ENCODE measurements at regions not wholly inside any gene's neighbourhood (a gene's known extent, or its start where the extent isn't known, plus 50 kb on each side); places are given as distances from the start of the nearest gene placed in this dataset.
"Not testable (repeated sequence)": the region's sequence is repeated elsewhere in the genome, so short reads cannot be mapped to it uniquely, and the experiment has no call there.

- not testable (repeated sequence) for DNase-seq; H4K5ac ChIP-seq (ENCODE audit: low read length); H3K23ac ChIP-seq (ENCODE audit: low read length); H2AK5ac ChIP-seq (ENCODE audit: low read length); H3K56ac ChIP-seq (ENCODE audit: low read length); H2BK120ac ChIP-seq (ENCODE audit: low read depth, low read length); H3K79me2 ChIP-seq (ENCODE audit: control insufficient read depth, insufficient read depth, low read length); H4K8ac ChIP-seq (ENCODE audit: low read depth, low read length); H3K18ac ChIP-seq (ENCODE audit: low read length); H3K4me3 ChIP-seq (ENCODE audit: low read length); H3K4me1 ChIP-seq (ENCODE audit: control insufficient read depth, low read depth, low read length); H2BK15ac ChIP-seq (replicated peaks; ENCODE audit: low read depth); H3K27ac ChIP-seq (ENCODE audit: low read depth, low read length); H3K79me1 ChIP-seq (ENCODE audit: low read length); H3K36me3 ChIP-seq (ENCODE audit: control insufficient read depth, insufficient read depth, low read length); H3K4me2 ChIP-seq (ENCODE audit: low read length); H3K4ac ChIP-seq (ENCODE audit: low read depth, low read length); H3K9ac ChIP-seq (ENCODE audit: low read length); H2BK5ac ChIP-seq (ENCODE audit: low read length); H3K27me3 ChIP-seq (ENCODE audit: insufficient read depth, low read length, poor library complexity)
- no CpG with 5 or more reads among the region's 6 CpGs for WGBS (ENCODE audit: extremely low coverage, insufficient coverage, low lambda C conversion rate)
Observed at GRCh38 chr3:161681831-161682230, 185.2 kb downstream of the OTOL1 start.

DNA sequence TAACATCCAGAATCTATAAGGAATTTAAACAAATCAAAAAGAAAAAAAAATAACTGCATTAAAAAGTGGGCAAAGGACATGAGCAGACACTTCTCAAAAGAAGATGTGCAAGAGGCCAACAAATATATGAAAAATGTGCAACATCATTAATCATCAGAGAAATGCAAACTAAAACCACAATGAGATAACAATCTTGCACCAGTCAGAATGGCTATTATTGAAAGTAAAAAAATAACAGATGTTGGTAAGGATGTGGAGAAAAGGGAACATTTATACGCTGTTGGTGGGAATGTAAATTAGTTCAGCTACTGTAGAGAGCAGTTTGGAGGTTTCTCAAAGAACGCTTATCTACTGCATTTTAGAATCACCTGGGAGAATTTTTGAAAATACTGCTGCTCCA lies 186.1 kb downstream of the OTOL1 start:
- no peak overlapping the region for H2BK120ac ChIP-seq (ENCODE audit: low read depth, low read length)
- H3K79me1 ChIP-seq (ENCODE audit: low read length), result no peaks in the 10 kb centered on the region
- H3K56ac ChIP-seq (ENCODE audit: low read length), result no peak overlapping the region
- H3K4me2 ChIP-seq (ENCODE audit: low read length), result no peak overlapping the region
- no peak overlapping the region for H4K8ac ChIP-seq (ENCODE audit: low read depth, low read length)
- no peaks in the 10 kb centered on the region for H3K27me3 ChIP-seq (ENCODE audit: insufficient read depth, low read length, poor library complexity)
- H3K79me2 ChIP-seq (ENCODE audit: control insufficient read depth, insufficient read depth, low read length), result no peaks in the 10 kb centered on the region
- no peak overlapping the region for H3K4ac ChIP-seq (ENCODE audit: low read depth, low read length)
- no peak overlapping the region for H3K9ac ChIP-seq (ENCODE audit: low read length)
- H3K36me3 ChIP-seq (ENCODE audit: control insufficient read depth, insufficient read depth, low read length), result no peaks in the 10 kb centered on the region
- H3K4me1 ChIP-seq (ENCODE audit: control insufficient read depth, low read depth, low read length), result no peaks in the 10 kb centered on the region
- DNase-seq, result no peak
- H3K4me3 ChIP-seq (ENCODE audit: low read length), result no peak overlapping the region
- H3K18ac ChIP-seq (ENCODE audit: low read length), result no peak overlapping the region
- no peak overlapping the region for H3K23ac ChIP-seq (ENCODE audit: low read length)
- no CpG with 5 or more reads among the region's 2 CpGs for WGBS (ENCODE audit: extremely low coverage, insufficient coverage, low lambda C conversion rate)
- H2AK5ac ChIP-seq (ENCODE audit: low read length), result no peak overlapping the region
- no peak overlapping the region for H3K27ac ChIP-seq (ENCODE audit: low read depth, low read length)
- no peak overlapping the region for H2BK15ac ChIP-seq (replicated peaks; ENCODE audit: low read depth)
- H4K5ac ChIP-seq (ENCODE audit: low read length), result no peak overlapping the region
- no peak overlapping the region for H2BK5ac ChIP-seq (ENCODE audit: low read length)

GRCh38 chr3:161689584-161690298 lies 193.1 kb downstream of the OTOL1 start:
- Histone ChIP-seq H3K27ac (ENCODE audit: low read depth, low read length) (no peak overlapping the region), H3K23ac (ENCODE audit: low read length) (no peak overlapping the region), H3K27me3 (ENCODE audit: insufficient read depth, low read length, poor library complexity) (no peaks in the 10 kb centered on the region), H3K4me2 (ENCODE audit: low read length) (no peak overlapping the region), H2BK5ac (ENCODE audit: low read length) (no peak overlapping the region), H2BK15ac (replicated peaks; ENCODE audit: low read depth) (no peak overlapping the region), H3K4ac (ENCODE audit: low read depth, low read length) (no peak overlapping the region), H3K4me3 (ENCODE audit: low read length) (no peak overlapping the region), H4K5ac (ENCODE audit: low read length) (no peak overlapping the region), H3K36me3 (ENCODE audit: control insufficient read depth, insufficient read depth, low read length) (no peaks in the 10 kb centered on the region), H3K79me1 (ENCODE audit: low read length) (no peaks in the 10 kb centered on the region), H4K8ac (ENCODE audit: low read depth, low read length) (no peak overlapping the region), H3K79me2 (ENCODE audit: control insufficient read depth, insufficient read depth, low read length) (no peaks in the 10 kb centered on the region), H3K56ac (ENCODE audit: low read length) (no peak overlapping the region), H2BK120ac (ENCODE audit: low read depth, low read length) (no peak overlapping the region), H3K18ac (ENCODE audit: low read length) (no peak overlapping the region), H2AK5ac (ENCODE audit: low read length) (no peak overlapping the region), H3K4me1 (ENCODE audit: control insufficient read depth, low read depth, low read length) (no peaks in the 10 kb centered on the region), H3K9ac (ENCODE audit: low read length) (no peak overlapping the region)
- no CpG with 5 or more reads among the region's 5 CpGs for WGBS (ENCODE audit: extremely low coverage, insufficient coverage, low lambda C conversion rate)
- DNase-seq, result no peak

DNA sequence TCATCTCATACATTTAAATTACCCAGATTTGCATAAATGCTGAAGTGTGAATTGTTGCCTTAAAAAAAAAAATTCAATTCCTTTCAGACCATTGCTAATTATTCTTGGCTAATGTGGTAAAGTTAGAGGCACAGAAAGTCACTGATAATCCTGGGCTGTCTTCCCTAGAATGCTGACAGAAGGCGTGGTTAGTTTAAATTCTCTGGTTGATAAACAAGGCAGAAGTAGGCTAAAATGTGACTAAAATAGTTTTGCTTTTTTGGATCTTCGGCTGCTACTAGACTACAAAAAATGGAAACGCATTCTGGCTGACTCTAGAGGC lies 193.7 kb downstream of the OTOL1 start:
- no peaks in the 10 kb centered on the region for H3K27me3 ChIP-seq (ENCODE audit: insufficient read depth, low read length, poor library complexity)
- H3K4me1 ChIP-seq (ENCODE audit: control insufficient read depth, low read depth, low read length), result no peaks in the 10 kb centered on the region
- no peak overlapping the region for H2BK5ac ChIP-seq (ENCODE audit: low read length)
- H3K79me2 ChIP-seq (ENCODE audit: control insufficient read depth, insufficient read depth, low read length), result no peaks in the 10 kb centered on the region
- no peak overlapping the region for H2BK15ac ChIP-seq (replicated peaks; ENCODE audit: low read depth)
- H3K4ac ChIP-seq (ENCODE audit: low read depth, low read length), result no peak overlapping the region
- H3K18ac ChIP-seq (ENCODE audit: low read length), result no peak overlapping the region
- H3K27ac ChIP-seq (ENCODE audit: low read depth, low read length), result no peak overlapping the region
- H2BK120ac ChIP-seq (ENCODE audit: low read depth, low read length), result no peak overlapping the region
- no peaks in the 10 kb centered on the region for H3K36me3 ChIP-seq (ENCODE audit: control insufficient read depth, insufficient read depth, low read length)
- no peak overlapping the region for H3K9ac ChIP-seq (ENCODE audit: low read length)
- no peak overlapping the region for H2AK5ac ChIP-seq (ENCODE audit: low read length)
- no peak overlapping the region for H4K5ac ChIP-seq (ENCODE audit: low read length)
- no peaks in the 10 kb centered on the region for H3K79me1 ChIP-seq (ENCODE audit: low read length)
- H3K56ac ChIP-seq (ENCODE audit: low read length), result no peak overlapping the region
- no CpG with 5 or more reads among the region's 3 CpGs for WGBS (ENCODE audit: extremely low coverage, insufficient coverage, low lambda C conversion rate)
- H3K23ac ChIP-seq (ENCODE audit: low read length), result no peak overlapping the region
- DNase-seq, result no peak
- H3K4me3 ChIP-seq (ENCODE audit: low read length), result no peak overlapping the region
- no peak overlapping the region for H3K4me2 ChIP-seq (ENCODE audit: low read length)
- no peak overlapping the region for H4K8ac ChIP-seq (ENCODE audit: low read depth, low read length)

DNA sequence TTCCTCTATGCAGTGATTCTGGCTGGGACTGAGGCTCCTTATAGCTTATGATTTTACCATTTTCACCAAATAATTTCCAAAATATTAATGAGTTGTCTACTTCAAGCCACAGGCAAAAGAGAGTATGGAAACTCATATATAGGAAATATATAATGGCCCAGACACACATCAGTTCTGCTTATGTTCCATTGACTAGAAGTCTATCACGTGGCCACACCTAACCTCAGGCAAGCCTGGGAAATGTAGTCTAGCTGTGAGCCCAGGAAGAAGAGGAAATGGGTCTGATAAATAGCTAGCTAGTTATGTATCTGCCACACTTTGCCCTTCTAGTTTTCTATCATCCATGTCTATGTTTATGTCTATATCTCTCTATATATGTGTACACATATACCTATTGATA lies 195.1 kb downstream of the OTOL1 start:
- no CpG with 5 or more reads among the region's 1 CpG for WGBS (ENCODE audit: extremely low coverage, insufficient coverage, low lambda C conversion rate)
- Histone ChIP-seq H3K4me1 (ENCODE audit: control insufficient read depth, low read depth, low read length) (no peaks in the 10 kb centered on the region), H3K9ac (ENCODE audit: low read length) (no peak overlapping the region), H3K4me2 (ENCODE audit: low read length) (no peak overlapping the region), H2AK5ac (ENCODE audit: low read length) (no peak overlapping the region), H3K27me3 (ENCODE audit: insufficient read depth, low read length, poor library complexity) (no peaks in the 10 kb centered on the region), H3K36me3 (ENCODE audit: control insufficient read depth, insufficient read depth, low read length) (no peaks in the 10 kb centered on the region), H3K23ac (ENCODE audit: low read length) (no peak overlapping the region), H2BK15ac (replicated peaks; ENCODE audit: low read depth) (no peak overlapping the region), H3K4me3 (ENCODE audit: low read length) (no peak overlapping the region), H4K5ac (ENCODE audit: low read length) (no peak overlapping the region), H2BK5ac (ENCODE audit: low read length) (no peak overlapping the region), H3K56ac (ENCODE audit: low read length) (no peak overlapping the region), H3K27ac (ENCODE audit: low read depth, low read length) (no peak overlapping the region), H3K79me1 (ENCODE audit: low read length) (no peaks in the 10 kb centered on the region), H4K8ac (ENCODE audit: low read depth, low read length) (no peak overlapping the region), H2BK120ac (ENCODE audit: low read depth, low read length) (no peak overlapping the region), H3K79me2 (ENCODE audit: control insufficient read depth, insufficient read depth, low read length) (no peaks in the 10 kb centered on the region), H3K18ac (ENCODE audit: low read length) (no peak overlapping the region), H3K4ac (ENCODE audit: low read depth, low read length) (no peak overlapping the region)
- no peak for DNase-seq
